Spinal cord (tissue), 9 donors: ENCODE measurements at regions not wholly inside any gene's neighbourhood (a gene's known extent, or its start where the extent isn't known, plus 50 kb on each side); places are given as distances from the start of the nearest gene placed in this dataset.

ENCODE experiments used
- DNase-seq, 6 donors: peaks; one replicate each; pipeline versions ENCODE4 v3.0.0 to v3.0.0-alpha.2; 2013 to 2015; ENCODE audit warnings: low spot score in 6 of 6, low read depth in 4 of 6
- H3K27ac ChIP-seq: one replicate; pipeline ENCODE4 v1.5.1; 2013; ENCODE audit warnings: low read depth, low read length, control low read depth
- H3K27me3 ChIP-seq: one replicate; pipeline ENCODE4 v1.6.1; 2013; ENCODE audit warnings: low read length; ENCODE audit not compliant: control insufficient read depth, insufficient read depth
- H3K36me3 ChIP-seq: one replicate; pipeline ENCODE4 v1.6.1; 2013; ENCODE audit warnings: low read length; ENCODE audit not compliant: control insufficient read depth, insufficient read depth
- H3K4me1 ChIP-seq: one replicate; pipeline ENCODE4 v1.6.1; 2013; ENCODE audit warnings: low read length; ENCODE audit not compliant: control insufficient read depth, insufficient read depth
- H3K4me3 ChIP-seq: one replicate; pipeline ENCODE4 v1.5.1; 2013; ENCODE audit warnings: low read depth, low read length, control low read depth
- H3K9me3 ChIP-seq: one replicate; pipeline ENCODE4 v1.6.1; 2013; ENCODE audit warnings: low read length; ENCODE audit not compliant: control insufficient read depth, insufficient read depth
- WGBS: methylation state at CpG from one replicate; pipeline ENCODE4 v1.1.5; 2013; ENCODE audit warnings: missing lambda C conversion rate; ENCODE audit not compliant: insufficient coverage; 5-methylcytosine and 5-hydroxymethylcytosine counted together
- donor health status: healthy.

GRCh38 chr17:14777291-14777690 lies 476.4 kb downstream of the HS3ST3B1 start:
- Histone ChIP-seq H3K4me3 (no peak overlapping the region), H3K36me3 (no peaks in the 10 kb centered on the region), H3K27ac (no peak overlapping the region), H3K27me3 (no peaks in the 10 kb centered on the region), H3K9me3 (no peaks in the 10 kb centered on the region), H3K4me1 (peaks cover 7% of the 10 kb centered on the region)
- no peak for DNase-seq
- 92% methylated on average over 1 of the region's 2 CpGs for WGBS

- Histone ChIP-seq H3K27ac (no peak overlapping the region), H3K4me1 (peaks cover 7% of the 10 kb centered on the region), H3K27me3 (no peaks in the 10 kb centered on the region), H3K36me3 (no peaks in the 10 kb centered on the region), H3K4me3 (no peak overlapping the region), H3K9me3 (no peaks in the 10 kb centered on the region)
- WGBS, result no CpG with 5 or more reads among the region's 1 CpG
- no peak for DNase-seq
Measured at GRCh38 chr17:14776791-14777190, 475.9 kb downstream of the HS3ST3B1 start.

GRCh38 chr17:14775731-14776492 lies 475.0 kb downstream of the HS3ST3B1 start:
- DNase-seq, result no peak
- WGBS, result 59% methylated on average over 3 of the region's 8 CpGs

GRCh38 chr17:14774774-14775173 lies 473.9 kb downstream of the HS3ST3B1 start:
- Histone ChIP-seq H3K36me3 (no peaks in the 10 kb centered on the region), H3K4me3 (no peak overlapping the region), H3K27ac (no peak overlapping the region), H3K4me1 (peaks cover 1% of the 10 kb centered on the region), H3K27me3 (no peaks in the 10 kb centered on the region), H3K9me3 (no peaks in the 10 kb centered on the region)
- no CpG with 5 or more reads among the region's 1 CpG for WGBS
- DNase-seq, result no peak

More at GRCh38 chr17:14775731-14776492, 475.0 kb downstream of the HS3ST3B1 start:
- H3K36me3 ChIP-seq, result no peaks in the 10 kb centered on the region
- H3K27ac ChIP-seq, result no peak overlapping the region
- no peak overlapping the region for H3K4me3 ChIP-seq
- no peaks in the 10 kb centered on the region for H3K9me3 ChIP-seq
- H3K4me1 ChIP-seq, result peaks cover 7% of the 10 kb centered on the region
- no peaks in the 10 kb centered on the region for H3K27me3 ChIP-seq

GRCh38 chr17:14772776-14773175 lies 471.9 kb downstream of the HS3ST3B1 start:
- no peaks in the 10 kb centered on the region for H3K27me3 ChIP-seq
- no peak for DNase-seq
- 86% methylated on average over 1 of the region's 2 CpGs for WGBS

GRCh38 chr17:14771543-14771942 lies 470.7 kb downstream of the HS3ST3B1 start:
- 76% methylated on average over 3 of the region's 6 CpGs for WGBS
- no peaks in the 10 kb centered on the region for H3K27me3 ChIP-seq
- H3K9me3 ChIP-seq, result no peaks in the 10 kb centered on the region
- H3K4me3 ChIP-seq, result no peak overlapping the region
- no peaks in the 10 kb centered on the region for H3K36me3 ChIP-seq
- no peaks in the 10 kb centered on the region for H3K4me1 ChIP-seq
- H3K27ac ChIP-seq, result no peak overlapping the region
- DNase-seq, result no peak

More at GRCh38 chr17:14772776-14773175, 471.9 kb downstream of the HS3ST3B1 start:
- Histone ChIP-seq H3K27ac (no peak overlapping the region), H3K9me3 (no peaks in the 10 kb centered on the region), H3K4me1 (no peaks in the 10 kb centered on the region), H3K4me3 (no peak overlapping the region), H3K36me3 (no peaks in the 10 kb centered on the region)

GRCh38 chr17:14768923-14769322 lies 468.0 kb downstream of the HS3ST3B1 start:
- 100% methylated on average over 1 of the region's 2 CpGs for WGBS
- DNase-seq, result no peak
- no peaks in the 10 kb centered on the region for H3K27me3 ChIP-seq
- H3K4me3 ChIP-seq, result no peak overlapping the region
- no peaks in the 10 kb centered on the region for H3K9me3 ChIP-seq
- no peak overlapping the region for H3K27ac ChIP-seq
- H3K4me1 ChIP-seq, result no peaks in the 10 kb centered on the region
- H3K36me3 ChIP-seq, result no peaks in the 10 kb centered on the region

- no peak for DNase-seq
- no peak overlapping the region for H3K4me3 ChIP-seq
- no peaks in the 10 kb centered on the region for H3K9me3 ChIP-seq
- H3K4me1 ChIP-seq, result no peaks in the 10 kb centered on the region
- H3K27me3 ChIP-seq, result no peaks in the 10 kb centered on the region
- no peak overlapping the region for H3K27ac ChIP-seq
- H3K36me3 ChIP-seq, result no peaks in the 10 kb centered on the region
- no CpG with 5 or more reads among the region's 3 CpGs for WGBS
Measured at GRCh38 chr17:14762736-14763479, 462.0 kb downstream of the HS3ST3B1 start.

- Histone ChIP-seq H3K4me1 (no peaks in the 10 kb centered on the region), H3K9me3 (no peaks in the 10 kb centered on the region), H3K27ac (no peak overlapping the region), H3K36me3 (no peaks in the 10 kb centered on the region), H3K4me3 (no peak overlapping the region), H3K27me3 (no peaks in the 10 kb centered on the region)
- no peak for DNase-seq
- 51% methylated on average over 3 of the region's 5 CpGs for WGBS
Measured at GRCh38 chr17:14760719-14761411, 460.0 kb downstream of the HS3ST3B1 start.
